GM18507 (cell line): ENCODE measurements at regions not wholly inside any gene's neighbourhood (a gene's known extent, or its start where the extent isn't known, plus 50 kb on each side); places are given as distances from the start of the nearest gene placed in this dataset.
"Not testable (repeated sequence)": the region's sequence is repeated elsewhere in the genome, so short reads cannot be mapped to it uniquely, and the experiment has no call there.

Source experiments
- DNase-seq: peaks from one replicate; pipeline ENCODE4 v3.0.0; 2011; ENCODE audit warnings: low read depth; ENCODE audit not compliant: insufficient read length; ENCODE audit errors: extremely low spot score
- FAIRE-seq: peaks from 2 replicates; lab custom pipeline; 2011; peaks lifted over from hg19 to GRCh38; lab: Jason Lieb, UNC

GRCh38 chr20:54772893-54773642 lies 297.7 kb downstream of the DOK5 start:
- no peak for FAIRE-seq

GRCh38 chr20:54766483-54766882 lies 291.1 kb downstream of the DOK5 start:
- DNase-seq (no peak), FAIRE-seq (no peak)

More at GRCh38 chr20:54772893-54773642, 297.7 kb downstream of the DOK5 start:
- DNase-seq, result no peak

- FAIRE-seq, result no peak
- no peak for DNase-seq
Observed at GRCh38 chr20:54763366-54763765, 288.0 kb downstream of the DOK5 start.

- no peak for FAIRE-seq
- DNase-seq, result no peak
Observed at GRCh38 chr20:54759589-54759988, 284.2 kb downstream of the DOK5 start.

GRCh38 chr20:54746796-54747195 lies 271.4 kb downstream of the DOK5 start:
- FAIRE-seq, result no peak
- no peak for DNase-seq

- DNase-seq (no peak), FAIRE-seq (no peak)
Observed at GRCh38 chr20:54745780-54746179, 270.4 kb downstream of the DOK5 start.

GRCh38 chr20:54744097-54744496 lies 268.7 kb downstream of the DOK5 start:
- DNase-seq (no peak), FAIRE-seq (no peak)

- DNase-seq, result no peak
- no peak for FAIRE-seq
Observed at GRCh38 chr20:54742193-54742592, 266.8 kb downstream of the DOK5 start.

- DNase-seq, result no peak
- FAIRE-seq, result no peak
Observed at GRCh38 chr20:54736421-54736820, 261.0 kb downstream of the DOK5 start.

GRCh38 chr20:54733687-54734086 lies 258.3 kb downstream of the DOK5 start:
- FAIRE-seq (no peak), DNase-seq (no peak)

- DNase-seq (no peak), FAIRE-seq (no peak)
Observed at GRCh38 chr20:54727490-54727889, 252.1 kb downstream of the DOK5 start.

- no peak for DNase-seq
Observed at GRCh38 chr20:54726687-54727300, 251.4 kb downstream of the DOK5 start.

GRCh38 chr20:54725266-54725665 lies 249.9 kb downstream of the DOK5 start:
- not testable (repeated sequence) for FAIRE-seq, DNase-seq

More at GRCh38 chr20:54726687-54727300, 251.4 kb downstream of the DOK5 start:
- FAIRE-seq, result no peak

GRCh38 chr20:54723723-54724122 lies 248.3 kb downstream of the DOK5 start:
- FAIRE-seq, result no peak
- DNase-seq, result no peak

GRCh38 chr20:54717983-54718382 lies 242.6 kb downstream of the DOK5 start:
- FAIRE-seq, result no peak

GRCh38 chr20:54716790-54717189 lies 241.4 kb downstream of the DOK5 start:
- no peak for FAIRE-seq
- DNase-seq, result no peak

More at GRCh38 chr20:54717983-54718382, 242.6 kb downstream of the DOK5 start:
- DNase-seq, result no peak

- FAIRE-seq (no peak), DNase-seq (no peak)
Observed at GRCh38 chr20:54716174-54716747, 240.9 kb downstream of the DOK5 start.

GRCh38 chr20:54714817-54715216 lies 239.4 kb downstream of the DOK5 start:
- no peak for FAIRE-seq

GRCh38 chr20:54713727-54714126 lies 238.3 kb downstream of the DOK5 start:
- FAIRE-seq, result no peak

More at GRCh38 chr20:54714817-54715216, 239.4 kb downstream of the DOK5 start:
- DNase-seq, result no peak

GRCh38 chr20:54711071-54711470 lies 235.7 kb downstream of the DOK5 start:
- DNase-seq (no peak), FAIRE-seq (no peak)

More at GRCh38 chr20:54713727-54714126, 238.3 kb downstream of the DOK5 start:
- DNase-seq, result no peak

- DNase-seq, result no peak
- no peak for FAIRE-seq
Observed at GRCh38 chr20:54710341-54710740, 234.9 kb downstream of the DOK5 start.
